K562 (cell line): ENCODE measurements at regions not wholly inside any gene's neighbourhood (a gene's known extent, or its start where the extent isn't known, plus 50 kb on each side); places are given as distances from the start of the nearest gene placed in this dataset.

Experiments used
- CBX1 ChIP-seq: sonication (generic); IDR thresholded peaks from 2 replicates; pipeline ENCODE4 v1.6.1; 2016; ENCODE audit warnings: antibody characterized with exemption, low read depth, mild to moderate bottlenecking
- CGGBP1 ChIP-seq: fragments of 250-450 bp; sonication (Bioruptor Pico); IDR thresholded peaks from 2 replicates; pipeline ENCODE4 v1.9.0; 2021; ENCODE audit warnings: mild to moderate bottlenecking
- EHMT2 ChIP-seq: fragments of 450-650 bp; IDR thresholded peaks from 2 replicates; pipeline ENCODE4 v1.6.1; 2018; ENCODE audit warnings: antibody characterized with exemption
- ERF ChIP-seq: fragments of 450-650 bp; formaldehyde crosslinking; IDR thresholded peaks from 2 replicates; pipeline ENCODE4 v1.4.0; 2020; ENCODE audit warnings: mild to moderate bottlenecking, mixed read lengths
- MGA ChIP-seq: fragments of 450-650 bp; IDR thresholded peaks from 2 replicates; pipeline ENCODE4 v1.6.1; 2016; ENCODE audit warnings: mild to moderate bottlenecking, moderate library complexity
- RCOR1 ChIP-seq, 2 experiments: IDR thresholded peaks; 2 replicates each; pipeline ENCODE4 v1.6.1; 2012; ENCODE audit warnings: low read depth in 2 of 2, low read length in 2 of 2, borderline replicate concordance in 1 of 2, improper control_type of control experiment in 1 of 2
- SMAD3 ChIP-seq: fragments of 450-650 bp; formaldehyde crosslinking; conservative IDR thresholded peaks from 2 replicates; pipeline ENCODE4 v1.4.0; 2020; ENCODE audit warnings: mild to moderate bottlenecking
- SPI1 ChIP-seq: IDR thresholded peaks from 2 replicates; pipeline ENCODE4 v1.6.1; 2011; ENCODE audit warnings: low read depth, low read length, control low read depth, borderline replicate concordance

GRCh38 chr16:86211800-86212199 is 298.5 kb upstream of the FOXF1 start (continued):
- no peak for TF ChIP-seq SMAD3
- no peak for TF ChIP-seq CBX1
- no peak for TF ChIP-seq RCOR1 (IDR thresholded peaks at IDR 0.05; ENCODE audit: borderline replicate concordance in 1 of 2, low read depth in 2 of 2, low read length in 2 of 2)
- peak; percentile 21; the same call in 1 of the 2 replicates for TF ChIP-seq EHMT2
- TF ChIP-seq CGGBP1 (CRISPR knock-in tag) = no peak
- TF ChIP-seq MGA = 0 out of 2 replicates have a peak, but pooled peaks have one; percentile 20
- peak; percentile 51; the same call in 1 of the 2 replicates for TF ChIP-seq SPI1
- no peak for TF ChIP-seq ERF (CRISPR knock-in tag)
